WTC11 (cell line): ENCODE measurements at regions not wholly inside any gene's neighbourhood (a gene's known extent, or its start where the extent isn't known, plus 50 kb on each side); places are given as distances from the start of the nearest gene placed in this dataset.

Experiments used
- ATAC-seq: fragments of 200-7000 bp; cut with Tn5 transposase; 2 replicates; pipeline ENCODE4 v1.10.0; 2021; ENCODE audit warnings: mild to moderate bottlenecking, moderate library complexity
- CTCF ChIA-PET: fragments of 300-600 bp; sonication (Branson Sonifier 250); formaldehyde crosslinking; loops from one replicate; lab custom pipeline; 2021; ENCODE audit warnings: antibody characterized with exemption; lab: Charles Lee
- POLR2A ChIA-PET: fragments of 350-600 bp; sonication (Branson Sonifier 250); formaldehyde crosslinking; loops from one replicate; lab custom pipeline; 2021; ENCODE audit warnings: antibody characterized with exemption; lab: Charles Lee
- DNase-seq: peaks from one replicate; pipeline ENCODE4 v3.0.0; 2021; ENCODE audit warnings: low spot score
- H3K27ac Mint-ChIP-seq: 2 replicates; pipeline ENCODE4 v1.8.0; 2021; ENCODE audit warnings: mixed read lengths
- H3K27me3 Mint-ChIP-seq: 2 replicates; pipeline ENCODE4 v1.8.0; 2021; ENCODE audit warnings: low read depth, mild to moderate bottlenecking, moderate library complexity, mixed read lengths
- H3K36me3 Mint-ChIP-seq: 2 replicates; pipeline ENCODE4 v1.8.0; 2021; ENCODE audit warnings: mixed read lengths
- H3K4me1 Mint-ChIP-seq: 2 replicates; pipeline ENCODE4 v1.8.0; 2022; ENCODE audit warnings: mixed read lengths
- H3K4me3 Mint-ChIP-seq: 2 replicates; pipeline ENCODE4 v1.8.0; 2021; ENCODE audit warnings: mild to moderate bottlenecking, moderate library complexity, mixed read lengths
- H3K9me3 Mint-ChIP-seq: 2 replicates; pipeline ENCODE4 v1.8.0; 2021; ENCODE audit warnings: mixed read lengths
- ATF1 ChIP-seq: sonication (generic); formaldehyde crosslinking; IDR thresholded peaks from 2 replicates; pipeline ENCODE4 v1.8.1; 2023; ENCODE audit warnings: mild to moderate bottlenecking, moderate library complexity, missing genetic modification reagents
- CBFB ChIP-seq: sonication (generic); formaldehyde crosslinking; IDR thresholded peaks from 2 replicates; pipeline ENCODE4 v1.8.1; 2022; ENCODE audit warnings: mild to moderate bottlenecking, low read depth, missing genetic modification reagents
- E2F1 ChIP-seq: sonication (generic); formaldehyde crosslinking; IDR thresholded peaks from 2 replicates; pipeline ENCODE4 v1.8.0; 2022; ENCODE audit warnings: mild to moderate bottlenecking, missing genetic modification reagents
- EMX1 ChIP-seq: fragments of 250-450 bp; sonication (Bioruptor Pico); IDR thresholded peaks from 2 replicates; pipeline ENCODE4 v1.8.0; 2021; ENCODE audit warnings: mild to moderate bottlenecking
- ERG ChIP-seq: fragments of 250-450 bp; sonication (Bioruptor Pico); IDR thresholded peaks from 2 replicates; pipeline ENCODE4 v1.8.0; 2021; ENCODE audit warnings: mild to moderate bottlenecking
- ESRRA ChIP-seq: sonication (generic); formaldehyde crosslinking; IDR thresholded peaks from 2 replicates; pipeline ENCODE4 v1.8.1; 2022; ENCODE audit warnings: mild to moderate bottlenecking, missing genetic modification reagents, borderline replicate concordance
- FOXP4 ChIP-seq: sonication (generic); formaldehyde crosslinking; IDR thresholded peaks from 2 replicates; pipeline ENCODE4 v1.8.0; 2022; ENCODE audit warnings: mild to moderate bottlenecking, missing genetic modification reagents
- GTF2I ChIP-seq: fragments of 250-450 bp; sonication (Bioruptor Pico); conservative IDR thresholded peaks from 2 replicates; pipeline ENCODE4 v1.4.0; 2021; ENCODE audit warnings: mild to moderate bottlenecking
- JUN ChIP-seq: sonication (generic); formaldehyde crosslinking; IDR thresholded peaks from 2 replicates; pipeline ENCODE4 v1.8.0; 2023; ENCODE audit warnings: mild to moderate bottlenecking, missing genetic modification reagents
- MAX ChIP-seq: sonication (generic); formaldehyde crosslinking; IDR thresholded peaks from 2 replicates; pipeline ENCODE4 v1.8.0; 2022; ENCODE audit warnings: mild to moderate bottlenecking, missing genetic modification reagents
- NFE2L1 ChIP-seq: sonication (generic); formaldehyde crosslinking; IDR thresholded peaks from 2 replicates; pipeline ENCODE4 v1.8.1; 2023; ENCODE audit warnings: missing genetic modification reagents
- NFYB ChIP-seq: sonication (generic); formaldehyde crosslinking; conservative IDR thresholded peaks from 2 replicates; pipeline ENCODE4 v1.8.0; 2022; ENCODE audit warnings: low read depth, missing genetic modification reagents
- RELA ChIP-seq: sonication (generic); formaldehyde crosslinking; IDR thresholded peaks from 2 replicates; pipeline ENCODE4 v1.8.1; 2022; ENCODE audit warnings: missing genetic modification reagents, mild to moderate bottlenecking, borderline replicate concordance
- RORB ChIP-seq: fragments of 250-450 bp; sonication (Bioruptor Pico); IDR thresholded peaks from 2 replicates; pipeline ENCODE4 v1.9.0; 2021; ENCODE audit warnings: mild to moderate bottlenecking
- SOX15 ChIP-seq: fragments of 250-450 bp; sonication (Bioruptor Pico); IDR thresholded peaks from 2 replicates; pipeline ENCODE4 v1.9.0; 2021; ENCODE audit warnings: mild to moderate bottlenecking
- USF2 ChIP-seq: sonication (generic); formaldehyde crosslinking; IDR thresholded peaks from 2 replicates; pipeline ENCODE4 v1.8.1; 2023; ENCODE audit warnings: mild to moderate bottlenecking, missing genetic modification reagents, moderate library complexity
- ZNF121 ChIP-seq: sonication (generic); formaldehyde crosslinking; IDR thresholded peaks from 2 replicates; pipeline ENCODE4 v1.8.0; 2023; ENCODE audit warnings: missing genetic modification reagents
- ZNF317 ChIP-seq: sonication (generic); formaldehyde crosslinking; IDR thresholded peaks from 2 replicates; pipeline ENCODE4 v1.8.1; 2023; ENCODE audit warnings: low read depth, mild to moderate bottlenecking, moderate library complexity, missing genetic modification reagents, borderline replicate concordance
- ZNF396 ChIP-seq: fragments of 250-450 bp; sonication (Bioruptor Pico); IDR thresholded peaks from 2 replicates; pipeline ENCODE4 v1.8.0; 2021; ENCODE audit warnings: mild to moderate bottlenecking, moderate library complexity, borderline replicate concordance
- ZNF671 ChIP-seq: fragments of 250-450 bp; sonication (Bioruptor Pico); IDR thresholded peaks from 2 replicates; pipeline ENCODE4 v1.8.0; 2021; ENCODE audit warnings: mild to moderate bottlenecking
- ZSCAN18 ChIP-seq: fragments of 250-450 bp; sonication (Bioruptor Pico); IDR thresholded peaks from 2 replicates; pipeline ENCODE4 v2.1.2; 2022; ENCODE audit warnings: mild to moderate bottlenecking, moderate library complexity

GRCh38 chr14:39812532-39813320, 380.5 kb upstream of the FBXO33 start:
- no peak overlapping the region for H3K4me3 Mint-ChIP-seq
- ChIA-PET CTCF (no interaction called here), POLR2A (no interaction called here)
- TF ChIP-seq FOXP4 (CRISPR knock-in tag) (no peak), GTF2I (CRISPR knock-in tag) (no peak), CBFB (CRISPR knock-in tag) (no peak), ZNF396 (CRISPR knock-in tag) (no peak), NFE2L1 (no peak), ZNF121 (CRISPR knock-in tag) (no peak)
- no peak for DNase-seq
- 0 out of 2 replicates have a peak, but pooled peaks cover 5% of the 10 kb centered on the region for H3K36me3 Mint-ChIP-seq
- no peaks in the 10 kb centered on the region for H3K27me3 Mint-ChIP-seq
- no peak for ATAC-seq
- no peaks in the 10 kb centered on the region for H3K4me1 Mint-ChIP-seq
- H3K9me3 Mint-ChIP-seq = peaks cover 9% of the 10 kb centered on the region
- no peak overlapping the region for H3K27ac Mint-ChIP-seq

- ChIA-PET POLR2A (no interaction called here), CTCF (no interaction called here)
- Mint-ChIP-seq H3K36me3 (0 out of 2 replicates have a peak, but pooled peaks cover 5% of the 10 kb centered on the region), H3K4me1 (peaks cover 6% of the 10 kb centered on the region), H3K27me3 (peaks cover 5% of the 10 kb centered on the region; the same call in 1 of the 2 replicates), H3K27ac (no peak overlapping the region), H3K4me3 (no peak overlapping the region), H3K9me3 (peaks cover 12% of the 10 kb centered on the region)
- no peak for TF ChIP-seq E2F1 (CRISPR knock-in tag)
- no peak for TF ChIP-seq EMX1
- TF ChIP-seq ATF1 (CRISPR knock-in tag) = no peak
- no peak for TF ChIP-seq RELA (CRISPR knock-in tag)
- no peak for TF ChIP-seq ZNF671 (CRISPR knock-in tag)
- no peak for TF ChIP-seq RORB (CRISPR knock-in tag)
- no peak for TF ChIP-seq ZNF317 (CRISPR knock-in tag)
- TF ChIP-seq ZSCAN18 = no peak
- no peak for TF ChIP-seq JUN (CRISPR knock-in tag)
- no peak for TF ChIP-seq USF2
- TF ChIP-seq ERG = no peak
- TF ChIP-seq ESRRA (CRISPR knock-in tag) = no peak
- no peak for TF ChIP-seq MAX (CRISPR knock-in tag)
- TF ChIP-seq NFYB (CRISPR knock-in tag) = no peak
- no peak for TF ChIP-seq SOX15 (CRISPR knock-in tag)
- ATAC-seq (no peak), DNase-seq (no peak)
These were observed 375.0 kb upstream of the FBXO33 start for GRCh38 chr14:39807271-39807670.
